NCI-H2196 (cell line): ENCODE measurements at regions not wholly inside any gene's neighbourhood (a gene's known extent, or its start where the extent isn't known, plus 50 kb on each side); places are given as distances from the start of the nearest gene placed in this dataset.
"Not testable (repeated sequence)": the region's sequence is repeated elsewhere in the genome, so short reads cannot be mapped to it uniquely, and the experiment has no call there.

Experiments used
- DNase-seq: peaks from one replicate; lab custom pipeline; 2025; ENCODE audit not compliant: unreplicated experiment; lab: John Stamatoyannopoulos, UW

GRCh38 chrX:79026742-79027141, 81.6 kb downstream of the P2RY10 start:
- DNase-seq = not testable (repeated sequence)

GRCh38 chrX:79035421-79035820, 90.2 kb downstream of the P2RY10 start:
- no peak for DNase-seq

GRCh38 chrX:79036157-79036880, 91.1 kb downstream of the P2RY10 start:
- DNase-seq = no peak

GRCh38 chrX:79065696-79066095, 78.8 kb upstream of the GPR174 start:
- DNase-seq = no peak

DNA sequence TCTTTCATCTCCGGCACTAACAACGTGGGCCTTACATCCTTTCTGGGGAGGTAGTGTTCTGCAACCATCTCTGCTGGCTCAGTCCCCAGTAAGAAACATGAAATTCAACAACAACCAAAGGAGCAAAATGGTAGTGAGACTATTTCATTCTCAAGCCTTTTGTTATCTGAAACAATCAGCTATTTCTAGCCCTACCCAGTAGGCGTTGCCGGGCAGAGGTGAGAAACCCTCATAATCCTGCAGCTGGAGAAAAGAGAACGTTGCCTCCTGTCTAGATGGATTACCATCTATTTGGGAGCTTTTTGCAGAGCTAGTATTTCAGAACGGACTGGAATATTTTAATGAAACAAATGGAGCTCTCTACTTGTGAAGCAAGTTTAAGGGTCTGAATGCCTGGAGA, 66.4 kb upstream of the GPR174 start:
- DNase-seq = no peak

DNA sequence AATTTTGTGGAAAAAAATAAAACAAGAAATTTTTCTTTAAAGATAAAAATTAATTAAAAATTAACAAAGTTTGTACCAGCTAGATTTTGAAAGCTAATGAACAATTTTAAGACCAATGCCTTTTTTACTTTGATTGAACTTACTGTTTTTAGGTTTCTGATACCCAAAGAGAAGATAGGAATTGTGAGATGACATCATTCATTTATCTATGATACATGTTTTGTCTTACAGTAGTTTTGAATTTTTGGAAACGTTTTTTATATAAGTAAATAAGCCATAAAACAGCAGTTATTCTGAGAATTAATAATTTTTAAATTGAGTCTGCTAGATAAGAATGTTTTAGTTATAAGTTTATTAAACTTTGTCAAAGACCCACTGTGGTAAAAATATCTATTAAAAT, 65.0 kb upstream of the GPR174 start:
- no peak for DNase-seq

- DNase-seq = no peak
Observed at GRCh38 chrX:79080141-79080540, 64.3 kb upstream of the GPR174 start.

GRCh38 chrX:79081895-79082512, 62.5 kb upstream of the GPR174 start:
- peak; percentile 8 for DNase-seq

DNA sequence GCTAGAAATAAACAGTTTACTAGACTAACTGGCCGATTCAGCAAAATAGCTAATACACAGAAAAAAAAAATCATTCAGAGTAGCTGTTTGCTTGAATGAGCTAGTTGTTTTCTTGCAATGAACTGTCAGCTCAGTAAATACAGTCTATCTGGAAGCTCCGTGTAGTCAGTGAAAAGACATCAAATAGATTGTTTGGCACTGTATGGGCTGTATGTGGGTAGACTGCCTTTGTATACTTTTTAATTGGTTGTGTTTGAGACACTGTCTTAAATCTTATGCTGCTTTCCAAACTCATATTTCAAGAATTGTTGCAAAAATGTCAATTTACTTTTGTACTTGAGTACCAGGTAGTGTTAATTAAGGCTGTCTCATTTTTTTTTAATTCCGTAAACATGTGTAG, 61.6 kb upstream of the GPR174 start:
- no peak for DNase-seq

- DNase-seq = no peak
Observed at GRCh38 chrX:79084923-79085322, 59.6 kb upstream of the GPR174 start.

- no peak for DNase-seq
Observed at GRCh38 chrX:79089896-79090584, 54.4 kb upstream of the GPR174 start.

- no peak for DNase-seq
Observed at GRCh38 chrX:79094075-79094832, 50.2 kb upstream of the GPR174 start.
